Astrocyte (in vitro differentiated cells and primary cell): ENCODE measurements at regions not wholly inside any gene's neighbourhood (a gene's known extent, or its start where the extent isn't known, plus 50 kb on each side); places are given as distances from the start of the nearest gene placed in this dataset.

ENCODE experiments used
- DNase-seq: peaks from one replicate; pipeline ENCODE4 v3.0.0-alpha.2; 2010; ENCODE audit warnings: low read depth
- FAIRE-seq: peaks from 2 replicates; lab custom pipeline; 2011; peaks lifted over from hg19 to GRCh38; lab: Jason Lieb, UNC
- H2AFZ ChIP-seq: 2 replicates; pipeline ENCODE4 v1.6.0; 2012; ENCODE audit warnings: low read depth, low read length, inconsistent platforms
- H3K27ac ChIP-seq: 2 replicates; pipeline ENCODE4 v1.5.1; 2011; ENCODE audit warnings: low read depth, low read length, inconsistent platforms
- H3K27me3 ChIP-seq: 2 replicates; pipeline ENCODE4 v1.6.0; 2011; ENCODE audit warnings: low read length, inconsistent platforms; ENCODE audit not compliant: insufficient read depth
- H3K36me3 ChIP-seq: 2 replicates; pipeline ENCODE4 v1.5.1; 2011; ENCODE audit warnings: low read length, inconsistent platforms; ENCODE audit not compliant: insufficient read depth
- H3K4me1 ChIP-seq: 2 replicates; pipeline ENCODE4 v1.5.1; 2011; ENCODE audit warnings: low read length, inconsistent platforms; ENCODE audit not compliant: insufficient read depth
- H3K4me2 ChIP-seq: 2 replicates; pipeline ENCODE4 v1.6.0; 2012; ENCODE audit warnings: low read length, inconsistent platforms
- H3K4me3 ChIP-seq: 2 replicates; pipeline ENCODE4 v1.5.1; 2011; ENCODE audit warnings: low read depth, mild to moderate bottlenecking, low read length, inconsistent platforms; ENCODE audit not compliant: insufficient read depth
- H3K79me2 ChIP-seq: 2 replicates; pipeline ENCODE4 v1.6.0; 2012; ENCODE audit warnings: mild to moderate bottlenecking, low read length, inconsistent platforms; ENCODE audit not compliant: insufficient read depth
- H3K9ac ChIP-seq: 2 replicates; pipeline ENCODE4 v1.6.0; 2012; ENCODE audit warnings: mild to moderate bottlenecking, low read length, inconsistent platforms
- H3K9me3 ChIP-seq: 2 replicates; pipeline ENCODE4 v1.5.1; 2012; ENCODE audit warnings: low read depth, mild to moderate bottlenecking, low read length, inconsistent platforms; ENCODE audit not compliant: insufficient read depth
- H4K20me1 ChIP-seq: 2 replicates; pipeline ENCODE4 v1.6.0; 2012; ENCODE audit warnings: low read length, inconsistent platforms; ENCODE audit not compliant: insufficient read depth
- H3K27ac Mint-ChIP-seq: one replicate; pipeline ENCODE4 v1.8.0; 2021; ENCODE audit warnings: mild to moderate bottlenecking, mixed read lengths; ENCODE audit not compliant: unreplicated experiment
- H3K27me3 Mint-ChIP-seq: one replicate; pipeline ENCODE4 v1.8.0; 2021; ENCODE audit warnings: low read depth, mixed read lengths; ENCODE audit not compliant: unreplicated experiment
- H3K36me3 Mint-ChIP-seq: one replicate; pipeline ENCODE4 v1.8.0; 2021; ENCODE audit warnings: low read depth, mixed read lengths; ENCODE audit not compliant: unreplicated experiment
- H3K4me1 Mint-ChIP-seq: one replicate; pipeline ENCODE4 v1.8.0; 2021; ENCODE audit warnings: low read depth, mixed read lengths; ENCODE audit not compliant: unreplicated experiment
- H3K4me3 Mint-ChIP-seq: one replicate; pipeline ENCODE4 v1.8.0; 2021; ENCODE audit warnings: mild to moderate bottlenecking, moderate library complexity, mixed read lengths; ENCODE audit not compliant: unreplicated experiment
- H3K9me3 Mint-ChIP-seq: one replicate; pipeline ENCODE4 v1.8.0; 2021; ENCODE audit warnings: mild to moderate bottlenecking, mixed read lengths; ENCODE audit not compliant: unreplicated experiment
- EZH2 ChIP-seq: IDR thresholded peaks from 2 replicates; pipeline ENCODE4 v1.6.1; 2012; ENCODE audit warnings: mild to moderate bottlenecking, low read length, inconsistent platforms; ENCODE audit not compliant: insufficient read depth
- TF ChIP-seq, protein P1 (sequence below): IDR thresholded peaks from 2 replicates; pipeline ENCODE4 v1.5.1; 2011; ENCODE audit warnings: low read depth, mild to moderate bottlenecking, inconsistent platforms, low read length, moderate library complexity; ENCODE audit not compliant: insufficient read depth

DNA sequence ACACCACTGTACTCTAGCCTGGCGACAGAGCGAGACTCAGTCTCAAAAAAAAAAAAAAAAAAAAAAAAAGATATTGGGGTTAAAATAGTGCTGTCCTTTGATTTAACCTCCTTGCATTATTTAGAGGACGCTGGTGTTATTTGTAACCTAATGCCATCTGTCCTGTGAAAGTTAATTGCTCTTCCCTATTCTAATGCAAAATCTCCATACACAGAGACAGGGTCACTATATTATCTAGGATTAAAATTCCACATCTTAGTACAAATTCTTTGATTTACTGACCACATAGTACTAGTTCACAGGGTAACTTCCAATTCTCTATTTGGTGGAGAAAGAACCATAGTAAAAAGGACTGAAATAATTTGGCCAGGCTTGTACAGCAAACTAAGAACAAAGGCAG lies 184.2 kb upstream of the STEAP4 start:
- Mint-ChIP-seq H3K9me3 (peaks cover 2% of the 10 kb centered on the region), H3K4me1 (no peaks in the 10 kb centered on the region), H3K27ac (no peak overlapping the region), H3K27me3 (no peaks in the 10 kb centered on the region), H3K36me3 (no peaks in the 10 kb centered on the region), H3K4me3 (no peak overlapping the region)
- Histone ChIP-seq H3K27ac (no peak overlapping the region), H4K20me1 (no peaks in the 10 kb centered on the region), H3K4me1 (no peaks in the 10 kb centered on the region), H3K4me3 (no peak overlapping the region), H3K27me3 (no peaks in the 10 kb centered on the region), H3K9me3 (no peaks in the 10 kb centered on the region), H2AFZ (no peak overlapping the region), H3K4me2 (no peak overlapping the region), H3K79me2 (no peaks in the 10 kb centered on the region), H3K9ac (no peak overlapping the region), H3K36me3 (no peaks in the 10 kb centered on the region)
- no peak for FAIRE-seq
- no peak for DNase-seq
- TF ChIP-seq EZH2, result no peak
- TF ChIP-seq, protein P1, sequence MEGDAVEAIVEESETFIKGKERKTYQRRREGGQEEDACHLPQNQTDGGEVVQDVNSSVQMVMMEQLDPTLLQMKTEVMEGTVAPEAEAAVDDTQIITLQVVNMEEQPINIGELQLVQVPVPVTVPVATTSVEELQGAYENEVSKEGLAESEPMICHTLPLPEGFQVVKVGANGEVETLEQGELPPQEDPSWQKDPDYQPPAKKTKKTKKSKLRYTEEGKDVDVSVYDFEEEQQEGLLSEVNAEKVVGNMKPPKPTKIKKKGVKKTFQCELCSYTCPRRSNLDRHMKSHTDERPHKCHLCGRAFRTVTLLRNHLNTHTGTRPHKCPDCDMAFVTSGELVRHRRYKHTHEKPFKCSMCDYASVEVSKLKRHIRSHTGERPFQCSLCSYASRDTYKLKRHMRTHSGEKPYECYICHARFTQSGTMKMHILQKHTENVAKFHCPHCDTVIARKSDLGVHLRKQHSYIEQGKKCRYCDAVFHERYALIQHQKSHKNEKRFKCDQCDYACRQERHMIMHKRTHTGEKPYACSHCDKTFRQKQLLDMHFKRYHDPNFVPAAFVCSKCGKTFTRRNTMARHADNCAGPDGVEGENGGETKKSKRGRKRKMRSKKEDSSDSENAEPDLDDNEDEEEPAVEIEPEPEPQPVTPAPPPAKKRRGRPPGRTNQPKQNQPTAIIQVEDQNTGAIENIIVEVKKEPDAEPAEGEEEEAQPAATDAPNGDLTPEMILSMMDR, result no peak

DNA sequence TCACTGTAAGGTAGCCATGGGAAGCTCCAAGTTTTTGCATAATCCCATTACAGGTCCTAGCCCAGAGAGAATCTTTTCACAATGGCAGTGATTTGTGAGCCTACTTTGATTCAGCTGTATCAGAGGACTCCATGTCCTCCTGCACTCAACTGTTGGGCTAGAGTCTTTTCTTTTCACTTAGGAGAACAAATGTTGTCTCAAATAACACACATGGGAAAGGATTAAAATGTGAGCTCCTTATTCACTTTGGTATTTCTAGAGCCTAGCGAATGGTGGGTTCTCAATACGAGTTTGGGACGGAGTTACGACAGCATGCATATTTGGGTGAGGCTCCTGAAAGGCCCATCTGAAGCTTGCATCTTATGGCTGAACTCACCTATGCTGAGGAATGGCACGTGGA lies 183.5 kb upstream of the STEAP4 start:
- H3K27me3 Mint-ChIP-seq, result no peaks in the 10 kb centered on the region
- Histone ChIP-seq H3K9ac (no peak overlapping the region), H3K36me3 (no peaks in the 10 kb centered on the region), H3K79me2 (no peaks in the 10 kb centered on the region), H2AFZ (no peak overlapping the region), H3K9me3 (no peaks in the 10 kb centered on the region), H3K4me3 (no peak overlapping the region), H3K4me2 (no peak overlapping the region), H3K27ac (no peak overlapping the region), H3K27me3 (no peaks in the 10 kb centered on the region), H4K20me1 (no peaks in the 10 kb centered on the region), H3K4me1 (no peaks in the 10 kb centered on the region)
- DNase-seq (no peak), FAIRE-seq (no peak)
- TF ChIP-seq, protein P1, result no peak
- TF ChIP-seq EZH2, result no peak
- H3K36me3 Mint-ChIP-seq, result no peaks in the 10 kb centered on the region
- H3K4me3 Mint-ChIP-seq, result no peak overlapping the region
- peaks cover 2% of the 10 kb centered on the region for H3K9me3 Mint-ChIP-seq
- H3K27ac Mint-ChIP-seq, result no peak overlapping the region
- H3K4me1 Mint-ChIP-seq, result no peaks in the 10 kb centered on the region

DNA sequence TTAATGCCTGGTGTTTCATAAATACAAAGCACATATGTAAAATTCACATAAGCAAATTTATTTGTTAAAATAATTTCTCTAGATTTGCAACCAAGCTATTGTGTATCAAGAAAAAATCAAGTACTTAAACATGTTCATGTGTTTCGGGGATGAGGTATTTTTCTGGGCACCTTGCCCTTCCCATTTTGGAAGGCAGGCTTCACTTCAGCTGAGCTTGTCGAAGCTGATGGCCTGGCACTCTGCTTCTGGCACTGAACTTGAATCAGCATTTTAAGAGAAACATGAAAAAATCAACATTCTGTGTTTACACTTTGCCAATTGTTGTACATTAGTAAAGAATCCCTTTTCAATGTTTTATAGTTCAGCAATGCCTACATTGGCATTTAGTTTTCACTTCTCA lies 179.1 kb upstream of the STEAP4 start:
- Mint-ChIP-seq H3K36me3 (no peaks in the 10 kb centered on the region), H3K9me3 (peaks cover 2% of the 10 kb centered on the region), H3K27me3 (no peaks in the 10 kb centered on the region), H3K4me3 (no peak overlapping the region), H3K27ac (no peak overlapping the region), H3K4me1 (no peaks in the 10 kb centered on the region)
- Histone ChIP-seq H3K36me3 (no peaks in the 10 kb centered on the region), H3K9me3 (no peaks in the 10 kb centered on the region), H2AFZ (no peak overlapping the region), H3K4me3 (no peak overlapping the region), H3K4me1 (no peaks in the 10 kb centered on the region), H4K20me1 (no peaks in the 10 kb centered on the region), H3K27ac (no peak overlapping the region), H3K79me2 (no peaks in the 10 kb centered on the region), H3K4me2 (no peak overlapping the region), H3K9ac (no peak overlapping the region), H3K27me3 (no peaks in the 10 kb centered on the region)
- DNase-seq (no peak), FAIRE-seq (no peak)
- TF ChIP-seq, protein P1, result no peak
- no peak for TF ChIP-seq EZH2
